Lung (tissue), 11 donors: ENCODE measurements at regions not wholly inside any gene's neighbourhood (a gene's known extent, or its start where the extent isn't known, plus 50 kb on each side); places are given as distances from the start of the nearest gene placed in this dataset.

ENCODE experiments used
- ATAC-seq: fragments of 200-7000 bp; cut with Tn5 transposase; one replicate; pipeline ENCODE4 v1.9.1; 2020; ENCODE audit warnings: moderate number of reproducible peaks; ENCODE audit not compliant: insufficient read depth, low FRiP score
- DNase-seq, 3 donors: peaks; one replicate each; pipeline ENCODE4 v3.0.0-alpha.2; 2013 to 2017
- H3K27ac ChIP-seq, 2 donors: one replicate each; pipeline ENCODE4 v1.5.1; 2013; ENCODE audit warnings: mild to moderate bottlenecking in 2 of 2, moderate library complexity in 2 of 2, control low read depth in 1 of 2, inconsistent platforms in 1 of 2, low read depth in 1 of 2, low read length in 1 of 2
- H3K27me3 ChIP-seq, 3 donors: one replicate each; pipeline ENCODE4 v1.5.1; 2013; ENCODE audit warnings: low read length in 2 of 3; ENCODE audit not compliant: control insufficient read depth in 3 of 3, insufficient read depth in 3 of 3
- H3K36me3 ChIP-seq, 4 donors: one replicate each; pipeline ENCODE4 v1.5.1; 2013; ENCODE audit warnings: low read length in 4 of 4, mild to moderate bottlenecking in 1 of 4, moderate library complexity in 1 of 4; ENCODE audit not compliant: control insufficient read depth in 4 of 4, insufficient read depth in 4 of 4
- H3K4me1 ChIP-seq, 5 donors: one replicate each; pipeline ENCODE4 v1.5.1; 2013; ENCODE audit warnings: low read length in 5 of 5, mild to moderate bottlenecking in 2 of 5, moderate library complexity in 1 of 5; ENCODE audit not compliant: control insufficient read depth in 5 of 5, insufficient read depth in 5 of 5
- H3K4me3 ChIP-seq: one replicate; pipeline ENCODE4 v1.5.1; 2013; ENCODE audit warnings: mild to moderate bottlenecking, control low read depth, moderate library complexity
- H3K9ac ChIP-seq, 2 donors: one replicate each; pipeline ENCODE4 v1.5.1; 2013; ENCODE audit warnings: low read length in 2 of 2, control low read depth in 1 of 2; ENCODE audit not compliant: insufficient read depth in 1 of 2
- H3K9me3 ChIP-seq, 4 donors: one replicate each; pipeline ENCODE4 v1.5.1; 2013; ENCODE audit warnings: low read length in 3 of 4, mild to moderate bottlenecking in 1 of 4, moderate library complexity in 1 of 4; ENCODE audit not compliant: control insufficient read depth in 4 of 4, insufficient read depth in 3 of 4
- WGBS, 2 donors: extraction: QIAGEN DNeasy Blood & Tissue Kit; methylation state at CpG; one replicate each; pipeline ENCODE4 v1.1.7; 2013; 5-methylcytosine and 5-hydroxymethylcytosine counted together
- TF ChIP-seq, protein P1 (sequence below): IDR thresholded peaks from 2 replicates; pipeline ENCODE4 v1.5.1; 2012; ENCODE audit warnings: mild to moderate bottlenecking; ENCODE audit errors: control extremely low read depth, extremely low read depth
- donor health status: control.
- donor health status: control.
- donor health status: Bipolar disorder and iron deficiency.
- donor health status: healthy.
- donor health status: DM: yes; HTN: yes; CAD: no.

DNA sequence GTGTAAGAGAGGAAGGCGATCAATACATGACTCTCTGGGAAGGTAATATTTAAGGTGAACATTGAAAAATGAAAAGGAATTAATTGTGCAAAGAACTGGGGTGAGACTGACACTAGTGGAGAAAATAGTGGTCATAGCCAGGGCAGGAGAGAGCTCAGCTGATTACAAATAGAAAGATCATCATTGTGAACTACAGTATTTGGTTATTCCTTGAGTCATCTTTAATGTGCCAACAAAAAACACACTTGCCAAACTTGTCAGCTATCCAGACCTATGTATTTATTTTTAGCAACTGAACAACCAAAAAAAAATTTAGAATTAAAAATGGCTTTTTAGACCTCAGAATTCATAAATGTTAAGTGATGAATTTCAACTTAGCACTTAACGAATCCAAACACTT is 749.8 kb upstream of the CDH9 start:
- Histone ChIP-seq H3K9me3 (no peaks in the 10 kb centered on the region), H3K4me1 (peaks cover 0 to 3% (median 0%) of the 10 kb centered on the region in 5 donors), H3K9ac (no peak overlapping the region), H3K27ac (no peak overlapping the region), H3K36me3 (no peaks in the 10 kb centered on the region), H3K4me3 (no peak overlapping the region), H3K27me3 (no peaks in the 10 kb centered on the region)
- no peak for DNase-seq
- WGBS, 2 donors = 93 to 94% methylated on average over 2 of the region's 2 CpGs
- ATAC-seq = no peak
- TF ChIP-seq, protein P1, sequence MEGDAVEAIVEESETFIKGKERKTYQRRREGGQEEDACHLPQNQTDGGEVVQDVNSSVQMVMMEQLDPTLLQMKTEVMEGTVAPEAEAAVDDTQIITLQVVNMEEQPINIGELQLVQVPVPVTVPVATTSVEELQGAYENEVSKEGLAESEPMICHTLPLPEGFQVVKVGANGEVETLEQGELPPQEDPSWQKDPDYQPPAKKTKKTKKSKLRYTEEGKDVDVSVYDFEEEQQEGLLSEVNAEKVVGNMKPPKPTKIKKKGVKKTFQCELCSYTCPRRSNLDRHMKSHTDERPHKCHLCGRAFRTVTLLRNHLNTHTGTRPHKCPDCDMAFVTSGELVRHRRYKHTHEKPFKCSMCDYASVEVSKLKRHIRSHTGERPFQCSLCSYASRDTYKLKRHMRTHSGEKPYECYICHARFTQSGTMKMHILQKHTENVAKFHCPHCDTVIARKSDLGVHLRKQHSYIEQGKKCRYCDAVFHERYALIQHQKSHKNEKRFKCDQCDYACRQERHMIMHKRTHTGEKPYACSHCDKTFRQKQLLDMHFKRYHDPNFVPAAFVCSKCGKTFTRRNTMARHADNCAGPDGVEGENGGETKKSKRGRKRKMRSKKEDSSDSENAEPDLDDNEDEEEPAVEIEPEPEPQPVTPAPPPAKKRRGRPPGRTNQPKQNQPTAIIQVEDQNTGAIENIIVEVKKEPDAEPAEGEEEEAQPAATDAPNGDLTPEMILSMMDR = no peak

DNA sequence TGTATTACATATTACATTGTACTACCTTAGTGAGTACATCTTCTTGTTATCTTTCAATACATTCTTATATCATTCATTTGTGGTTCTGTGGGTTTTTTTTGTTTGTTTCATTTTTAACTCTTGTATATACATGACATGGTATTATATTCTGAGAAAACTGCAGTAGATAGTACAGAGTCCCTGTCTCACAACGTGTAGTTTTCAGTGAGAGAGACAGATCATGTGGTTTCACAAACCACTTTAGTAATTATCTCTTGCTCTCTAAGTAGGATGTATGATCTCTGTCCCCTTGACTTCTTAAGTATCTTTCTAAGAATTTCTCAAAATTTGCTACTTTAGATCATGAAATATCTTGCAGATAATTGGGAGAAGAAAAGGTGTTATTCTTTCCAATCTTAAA is 745.9 kb upstream of the CDH9 start:
- Histone ChIP-seq H3K4me3 (no peak overlapping the region), H3K9ac (no peak overlapping the region), H3K4me1 (no peaks in the 10 kb centered on the region), H3K27ac (no peak overlapping the region), H3K27me3 (peaks cover 0 to 3% (median 0%) of the 10 kb centered on the region in 3 donors), H3K9me3 (peaks cover 0 to 1% (median 0%) of the 10 kb centered on the region in 4 donors), H3K36me3 (no peaks in the 10 kb centered on the region)
- 48 to 74% methylated on average over 1 of the region's 1 CpG for WGBS, 2 donors
- DNase-seq = no peak
- TF ChIP-seq, protein P1 = no peak
- ATAC-seq = no peak

DNA sequence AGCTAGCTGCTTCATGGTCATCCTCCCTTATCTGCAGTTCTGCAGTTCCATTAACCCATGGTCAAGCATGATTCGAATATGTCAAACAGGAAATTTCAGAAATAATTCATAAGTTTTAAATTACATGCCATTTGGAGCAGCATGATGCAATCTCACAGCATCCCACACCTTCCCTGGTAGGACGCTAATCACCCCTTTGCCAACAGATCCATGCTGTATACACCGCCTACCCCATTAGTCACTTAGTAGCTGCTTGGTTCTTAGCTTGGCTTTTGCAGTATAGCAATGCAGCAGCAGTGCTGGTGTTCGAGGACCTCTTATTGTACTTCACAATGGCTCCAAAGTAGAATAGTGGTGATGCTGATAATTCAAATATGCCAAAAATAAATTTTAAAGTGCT is 739.7 kb upstream of the CDH9 start:
- TF ChIP-seq, protein P1 = no peak
- no peak overlapping the region for H3K4me3 ChIP-seq
- 82 to 88% methylated on average over 4 of the region's 4 CpGs for WGBS, 2 donors
- DNase-seq = no peak
- peaks cover 0 to 1% (median 0%) of the 10 kb centered on the region in 4 donors for H3K9me3 ChIP-seq
- no peak overlapping the region for H3K9ac ChIP-seq
- no peak for ATAC-seq
- H3K4me1 ChIP-seq = peaks cover 0 to 4% (median 0%) of the 10 kb centered on the region in 5 donors
- H3K27ac ChIP-seq = no peak overlapping the region
- H3K36me3 ChIP-seq = no peaks in the 10 kb centered on the region
- peaks cover 0 to 3% (median 0%) of the 10 kb centered on the region in 3 donors for H3K27me3 ChIP-seq

DNA sequence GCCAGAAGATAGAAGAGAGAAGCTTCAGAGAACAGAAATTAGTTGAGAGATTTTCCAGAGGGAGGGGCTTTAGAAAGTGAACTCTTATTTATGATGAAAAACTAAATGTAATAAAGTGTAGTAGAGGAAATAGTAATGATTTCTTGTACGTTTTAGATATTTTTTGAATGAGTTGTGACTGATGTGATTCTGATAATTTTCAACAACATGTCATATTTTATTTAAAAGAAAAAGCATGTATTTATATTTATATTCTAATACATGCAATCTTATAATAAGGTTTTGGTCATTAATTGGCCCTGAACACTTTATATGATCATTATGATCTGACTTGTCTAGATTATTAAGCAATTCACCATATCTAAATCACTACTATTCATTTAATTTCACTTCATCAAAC is 735.2 kb upstream of the CDH9 start:
- no peak overlapping the region for H3K27ac ChIP-seq
- no peaks in the 10 kb centered on the region for H3K36me3 ChIP-seq
- ATAC-seq (no peak), DNase-seq (peak in 2 of 3 donors; percentile 68 to 85)
- WGBS, 2 donors = 38 to 73% methylated on average over 1 of the region's 1 CpG
- peaks cover 0 to 11% (median 0%) of the 10 kb centered on the region in 3 donors for H3K27me3 ChIP-seq
- no peak overlapping the region for H3K4me3 ChIP-seq
- TF ChIP-seq, protein P1 = no peak
- peaks cover 0 to 8% (median 0%) of the 10 kb centered on the region in 5 donors for H3K4me1 ChIP-seq
- H3K9me3 ChIP-seq = no peaks in the 10 kb centered on the region
- no peak overlapping the region for H3K9ac ChIP-seq
